ENCODE measurements at regions not wholly inside any gene's neighbourhood (a gene's known extent, or its start where the extent isn't known, plus 50 kb on each side); places are given as distances from the start of the nearest gene placed in this dataset.

DNA sequence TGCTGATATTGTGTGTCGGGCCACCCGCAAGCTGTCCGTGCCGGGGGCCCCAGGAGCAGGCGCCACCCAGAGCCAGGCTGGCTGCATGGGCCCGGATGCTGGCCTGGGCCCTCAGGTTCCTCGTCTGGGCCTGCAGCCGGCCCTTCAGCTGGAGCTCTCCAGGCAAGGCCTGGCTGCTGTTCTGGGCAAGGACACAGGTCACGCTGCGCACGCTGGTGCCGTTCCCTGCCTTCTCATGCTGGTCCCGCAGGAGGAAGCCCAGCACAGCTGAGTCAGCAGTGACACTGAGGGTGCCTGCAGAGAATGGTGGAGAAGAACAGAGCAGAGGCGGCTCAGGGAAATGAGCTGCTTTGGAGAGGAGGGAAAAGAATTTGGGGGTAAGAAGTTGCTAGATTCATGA, 79.9 kb downstream of the RMI2 start:
- no peak for ATAC-seq

DNA sequence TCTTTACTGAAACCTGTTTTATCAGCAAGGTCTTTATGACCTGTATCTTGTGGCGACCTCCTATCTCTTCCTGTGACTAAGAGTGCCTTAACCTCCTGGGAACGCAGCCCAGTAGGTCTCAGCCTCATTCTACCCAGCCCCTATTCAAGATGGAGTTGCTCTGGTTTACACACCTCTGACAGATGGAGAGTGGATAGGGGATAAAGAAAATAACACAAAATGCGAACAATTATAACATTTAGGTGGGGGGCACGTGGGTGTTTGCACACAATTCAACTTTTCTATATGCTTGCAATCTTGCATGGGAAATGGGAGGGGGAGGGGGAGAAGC, 83.3 kb downstream of the RMI2 start:
- H3K4me3 Mint-ChIP-seq: no peak overlapping the region
- H3K27ac Mint-ChIP-seq: no peak overlapping the region
- H3K9me3 Mint-ChIP-seq: peaks cover 8% of the 10 kb centered on the region

More for the DNA sequence above, 79.9 kb downstream of the RMI2 start:
- Mint-ChIP-seq H3K36me3 (no peaks in the 10 kb centered on the region), H3K4me3 (no peak overlapping the region), H3K27me3 (peaks cover 29% of the 10 kb centered on the region), H3K9me3 (no peaks in the 10 kb centered on the region), H3K27ac (no peak overlapping the region), H3K4me1 (peaks cover 16% of the 10 kb centered on the region)

DNA sequence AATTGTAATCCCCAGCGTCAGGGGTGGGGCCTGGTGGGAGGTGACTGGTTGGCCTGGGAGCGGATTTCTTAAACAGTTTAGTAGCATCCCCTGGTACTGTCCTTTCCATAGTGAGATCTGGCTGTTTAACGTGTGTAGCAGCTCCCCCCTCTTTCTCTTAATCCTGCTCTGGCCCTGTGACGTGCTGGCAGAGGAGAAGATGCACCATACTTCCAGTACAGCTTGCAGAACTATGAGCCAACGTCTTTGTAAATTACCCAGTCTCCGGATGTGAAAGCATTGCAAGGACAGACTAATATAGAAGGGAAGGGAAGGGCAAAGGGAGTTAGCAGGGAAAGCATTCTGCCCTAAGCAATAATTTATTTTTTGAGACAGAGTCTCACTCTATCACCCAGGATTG, 83.9 kb downstream of the RMI2 start:
- Mint-ChIP-seq H3K4me1 (peaks cover 2% of the 10 kb centered on the region), H3K9me3 (peaks cover 8% of the 10 kb centered on the region), H3K36me3 (no peaks in the 10 kb centered on the region), H3K27ac (no peak overlapping the region), H3K27me3 (peaks cover 7% of the 10 kb centered on the region), H3K4me3 (no peak overlapping the region)
- no peak for ATAC-seq

More for the DNA sequence above, 83.3 kb downstream of the RMI2 start:
- peaks cover 7% of the 10 kb centered on the region for H3K4me1 Mint-ChIP-seq
- peaks cover 12% of the 10 kb centered on the region for H3K27me3 Mint-ChIP-seq
- no peaks in the 10 kb centered on the region for H3K36me3 Mint-ChIP-seq
- no peak for ATAC-seq

DNA sequence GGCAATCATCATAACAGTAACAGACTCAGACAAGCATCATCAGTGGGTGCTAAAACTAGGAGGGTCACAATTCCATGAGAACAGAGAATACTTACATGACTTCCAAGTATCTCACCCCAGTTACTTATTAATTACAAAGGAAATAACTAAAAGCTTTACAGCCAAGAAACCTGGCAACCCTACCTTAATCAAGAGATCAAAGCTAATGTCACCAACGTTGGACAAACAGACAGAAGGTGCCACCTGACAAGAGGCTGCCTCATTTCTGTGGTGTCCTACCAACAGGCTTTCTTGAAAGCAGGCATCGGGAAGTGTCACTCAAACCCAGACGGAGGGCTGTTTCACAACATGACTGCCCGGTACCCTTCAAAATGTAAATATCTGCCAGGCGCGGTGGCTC, 84.6 kb downstream of the RMI2 start:
- H3K27me3 Mint-ChIP-seq: no peaks in the 10 kb centered on the region
- H3K9me3 Mint-ChIP-seq: peaks cover 8% of the 10 kb centered on the region
- no peaks in the 10 kb centered on the region for H3K4me1 Mint-ChIP-seq
- H3K36me3 Mint-ChIP-seq: no peaks in the 10 kb centered on the region
- no peak for ATAC-seq
- H3K27ac Mint-ChIP-seq: no peak overlapping the region
- no peak overlapping the region for H3K4me3 Mint-ChIP-seq

DNA sequence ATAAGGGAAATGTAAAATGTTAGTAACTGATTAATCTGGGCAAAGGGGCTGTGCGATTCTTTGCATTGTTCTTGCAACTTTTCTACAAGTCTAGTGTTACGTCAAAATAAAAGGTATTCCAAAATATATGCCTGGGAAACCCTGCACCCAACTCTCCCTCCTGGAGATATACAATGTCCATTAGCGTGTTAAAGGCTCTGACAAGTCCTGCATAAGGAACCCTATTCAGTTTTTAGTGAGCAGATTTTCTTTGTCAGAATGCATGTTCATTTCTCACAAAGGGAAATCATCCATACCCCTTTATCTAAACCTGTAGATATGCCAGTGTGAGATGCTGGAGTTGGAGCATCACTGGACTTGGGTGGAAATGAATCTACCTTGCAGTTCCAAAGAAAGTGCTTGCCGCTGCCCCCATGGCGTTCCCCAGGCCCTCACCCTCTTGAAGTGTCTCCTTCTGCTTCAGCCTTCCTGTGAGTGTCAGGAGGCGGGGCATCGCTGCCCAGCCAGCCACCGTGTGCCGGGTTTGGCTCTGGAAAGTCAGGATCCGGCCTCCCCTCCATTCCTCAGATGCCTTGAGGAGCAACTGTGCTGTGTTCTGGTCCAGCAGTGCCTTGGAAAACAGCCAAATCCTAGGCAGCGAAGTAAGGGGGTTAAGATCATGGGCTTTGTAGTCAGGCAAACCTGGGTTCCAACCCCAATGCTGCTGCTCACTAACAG, 85.5 kb downstream of the RMI2 start:
- H3K36me3 Mint-ChIP-seq: no peaks in the 10 kb centered on the region
- H3K4me1 Mint-ChIP-seq: no peaks in the 10 kb centered on the region
- H3K4me3 Mint-ChIP-seq: no peak overlapping the region
- H3K27me3 Mint-ChIP-seq: peaks cover 6% of the 10 kb centered on the region
- H3K27ac Mint-ChIP-seq: no peak overlapping the region
- peaks cover 8% of the 10 kb centered on the region for H3K9me3 Mint-ChIP-seq
- ATAC-seq: no peak

DNA sequence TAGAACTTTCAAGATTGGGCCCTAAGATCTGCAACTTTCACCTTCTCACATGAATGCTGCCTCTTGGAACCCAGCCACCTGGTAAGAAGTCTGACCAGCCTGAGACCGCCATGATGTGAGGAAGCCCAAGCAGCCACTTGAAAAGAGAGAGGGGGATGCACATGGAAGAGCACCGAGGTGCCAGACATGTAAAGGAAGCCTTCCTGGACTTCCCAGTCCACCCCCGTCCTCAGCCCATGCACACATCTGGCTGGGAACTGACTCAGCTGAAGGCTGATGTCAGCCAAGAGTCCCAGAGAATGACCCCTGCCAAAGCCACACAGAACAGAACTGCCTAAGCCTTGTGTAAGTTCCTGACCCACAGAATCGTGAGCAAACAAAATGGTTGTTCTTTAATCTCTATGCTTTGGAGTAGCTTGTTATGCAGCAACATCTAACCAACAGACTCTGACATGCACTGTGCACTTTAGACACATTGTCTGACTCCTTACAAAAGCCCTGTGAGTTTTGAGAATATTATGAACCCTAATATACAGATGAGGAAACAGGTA, 86.7 kb downstream of the RMI2 start:
- Mint-ChIP-seq H3K4me1 (no peaks in the 10 kb centered on the region), H3K9me3 (peaks cover 8% of the 10 kb centered on the region), H3K27me3 (peaks cover 19% of the 10 kb centered on the region), H3K27ac (no peak overlapping the region), H3K4me3 (no peak overlapping the region), H3K36me3 (no peaks in the 10 kb centered on the region)
- ATAC-seq: no peak

DNA sequence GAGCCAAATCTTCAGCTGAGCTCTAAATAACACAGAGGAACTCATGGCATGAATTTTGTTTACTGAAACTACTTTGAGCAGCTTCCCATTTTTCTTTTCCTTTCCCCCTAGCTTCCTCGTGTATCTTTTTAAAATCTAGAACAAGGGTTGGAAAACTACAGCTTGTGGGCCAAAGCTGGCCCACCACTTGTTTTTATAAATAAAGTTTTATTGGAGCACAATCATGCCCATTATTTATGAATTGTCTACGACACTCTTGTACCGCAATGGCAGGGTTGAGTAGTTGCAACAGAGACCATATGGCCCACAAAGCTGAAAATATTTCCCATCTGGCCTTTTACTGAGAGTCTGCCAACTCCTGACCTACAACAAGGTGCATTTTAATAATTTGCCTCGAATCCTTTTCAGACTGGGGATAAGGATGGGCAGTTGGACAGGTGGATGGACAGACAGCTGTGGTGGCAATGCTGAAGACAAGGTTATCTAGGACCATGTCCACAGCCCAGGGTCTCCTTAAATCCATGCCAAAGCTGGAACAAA, 87.7 kb downstream of the RMI2 start:
- Mint-ChIP-seq H3K9me3 (peaks cover 8% of the 10 kb centered on the region), H3K27me3 (peaks cover 19% of the 10 kb centered on the region), H3K4me1 (no peaks in the 10 kb centered on the region), H3K27ac (no peak overlapping the region), H3K36me3 (no peaks in the 10 kb centered on the region), H3K4me3 (no peak overlapping the region)
- no peak for ATAC-seq

DNA sequence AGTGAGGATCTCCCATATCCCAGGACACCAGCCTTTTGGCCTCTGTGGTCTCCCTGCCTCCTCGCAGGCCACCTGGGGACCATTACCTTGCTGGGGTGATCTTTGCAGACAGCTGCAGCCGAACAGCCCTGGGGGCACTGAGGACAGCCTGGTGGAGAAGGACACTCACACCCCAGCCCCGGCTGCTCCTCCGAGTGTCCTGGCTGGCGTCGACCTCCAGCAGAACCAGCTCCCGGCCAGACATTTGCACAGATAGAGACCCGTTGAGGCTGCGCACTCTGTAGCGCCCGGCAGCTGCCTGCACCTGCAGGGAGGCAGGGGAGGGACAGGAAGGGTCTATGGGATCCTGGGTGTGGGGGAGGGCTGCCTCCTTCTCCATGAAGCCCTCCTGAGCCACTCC, 90.3 kb downstream of the RMI2 start:
- H3K4me3 Mint-ChIP-seq: no peak overlapping the region
- no peak for ATAC-seq

DNA sequence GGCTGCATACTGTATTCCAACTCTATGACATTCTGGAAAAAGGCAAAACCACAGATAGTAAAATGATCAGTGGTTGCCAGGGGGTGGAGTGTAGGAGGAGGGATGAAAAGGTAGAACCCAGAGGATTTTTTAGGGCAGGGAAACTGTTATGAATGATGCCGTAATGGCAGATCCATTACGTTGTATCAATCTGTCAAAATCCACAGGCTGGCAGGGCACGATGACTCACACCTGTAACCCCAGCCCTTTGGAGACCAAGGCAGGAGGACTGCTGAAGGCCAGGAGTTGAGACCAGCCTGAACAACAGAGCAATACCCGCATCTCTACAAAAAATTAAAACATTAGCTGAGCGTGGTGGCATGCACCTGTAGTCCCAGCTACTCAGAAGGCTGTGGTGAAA, 91.8 kb downstream of the RMI2 start:
- H3K36me3 Mint-ChIP-seq: peaks cover 17% of the 10 kb centered on the region
- H3K27ac Mint-ChIP-seq: no peak overlapping the region
- H3K9me3 Mint-ChIP-seq: peaks cover 20% of the 10 kb centered on the region
- H3K27me3 Mint-ChIP-seq: peaks cover 19% of the 10 kb centered on the region
- no peak for ATAC-seq
- no peaks in the 10 kb centered on the region for H3K4me1 Mint-ChIP-seq
- H3K4me3 Mint-ChIP-seq: no peak overlapping the region

More for the DNA sequence above, 90.3 kb downstream of the RMI2 start:
- Mint-ChIP-seq H3K27me3 (peaks cover 19% of the 10 kb centered on the region), H3K4me1 (no peaks in the 10 kb centered on the region), H3K9me3 (peaks cover 18% of the 10 kb centered on the region), H3K27ac (no peak overlapping the region), H3K36me3 (peaks cover 5% of the 10 kb centered on the region)

DNA sequence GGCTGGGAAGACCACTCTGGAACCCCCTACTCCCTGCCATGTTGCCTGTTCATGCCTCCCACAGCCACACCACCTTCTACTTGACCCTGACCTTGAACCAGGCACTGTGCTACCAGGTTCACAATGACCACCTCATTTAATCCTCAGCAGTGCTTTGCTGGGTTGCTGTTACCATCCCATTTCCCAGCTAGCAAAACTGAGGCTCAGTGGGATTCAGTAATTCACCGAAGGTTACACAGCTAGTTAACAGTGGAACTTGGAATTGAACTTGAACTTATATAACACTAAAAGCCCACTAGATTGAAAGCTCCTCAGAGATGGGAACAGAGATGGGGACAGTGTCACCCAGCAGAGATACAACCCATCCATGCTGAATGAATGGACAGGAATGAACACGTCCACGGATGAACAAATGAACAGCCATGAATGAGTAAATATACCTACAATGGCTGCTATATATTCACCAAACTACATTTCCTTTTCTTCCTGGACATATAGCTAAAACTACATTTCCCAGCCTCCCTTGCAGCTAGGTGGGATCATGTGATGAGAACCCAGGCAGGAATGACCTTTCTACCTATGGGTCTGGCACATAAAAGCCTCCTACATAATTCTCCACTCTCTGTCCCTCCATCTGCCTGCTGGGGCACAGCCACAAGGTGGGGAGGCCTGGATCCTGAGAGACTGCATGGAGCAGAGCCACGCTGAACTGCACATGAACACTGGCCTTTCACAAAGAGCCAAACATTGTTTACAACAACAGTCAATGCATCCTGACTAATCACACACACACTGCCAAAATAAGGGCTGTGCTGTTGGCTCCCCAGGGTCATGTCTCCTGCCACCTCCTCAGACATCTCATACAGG, 94.8 kb downstream of the RMI2 start:
- Mint-ChIP-seq H3K36me3 (peaks cover 17% of the 10 kb centered on the region), H3K4me3 (no peak overlapping the region), H3K4me1 (no peaks in the 10 kb centered on the region), H3K9me3 (peaks cover 14% of the 10 kb centered on the region), H3K27ac (no peak overlapping the region), H3K27me3 (peaks cover 19% of the 10 kb centered on the region)
- ATAC-seq: no peak

DNA sequence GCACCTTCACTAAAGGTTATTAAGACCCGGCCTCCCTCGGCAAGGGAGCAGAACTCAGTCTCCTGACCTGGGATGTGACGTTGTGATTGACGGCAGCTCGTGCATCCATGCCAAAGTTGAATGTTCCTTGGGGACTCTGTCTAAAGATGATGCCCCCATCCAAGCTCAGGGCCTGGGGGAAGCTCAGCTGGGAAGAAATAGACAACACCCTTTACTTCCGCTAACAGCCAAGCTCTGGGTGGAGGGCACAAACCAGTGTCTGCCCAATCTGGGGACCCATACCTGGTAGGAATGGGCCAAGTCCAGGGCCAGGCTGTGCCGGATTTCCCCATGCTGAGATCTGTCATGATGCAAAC, 95.4 kb downstream of the RMI2 start:
- Mint-ChIP-seq H3K4me3 (no peak overlapping the region), H3K27ac (no peak overlapping the region), H3K4me1 (no peaks in the 10 kb centered on the region), H3K36me3 (peaks cover 17% of the 10 kb centered on the region), H3K27me3 (peaks cover 14% of the 10 kb centered on the region), H3K9me3 (peaks cover 14% of the 10 kb centered on the region)
- ATAC-seq: no peak

DNA sequence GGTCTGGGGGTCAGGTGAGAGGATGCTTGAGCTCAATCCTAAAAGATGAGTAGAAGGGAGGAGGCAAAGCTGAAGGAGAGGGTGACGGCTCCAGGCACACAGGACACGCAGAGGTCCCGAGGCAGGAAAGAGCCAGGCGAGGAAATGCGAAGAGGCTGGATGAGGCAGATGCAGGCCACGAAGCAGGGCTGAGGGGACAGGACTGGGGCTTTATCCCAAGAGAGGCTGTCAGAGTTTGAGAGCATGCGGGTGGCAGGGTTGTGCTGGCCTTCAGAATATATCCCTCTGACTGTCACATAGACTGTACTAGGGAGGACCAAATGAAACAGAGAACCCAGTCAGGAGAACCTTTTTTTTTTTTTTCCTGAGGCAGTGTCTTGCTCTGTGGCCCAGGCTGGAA, 100.2 kb downstream of the RMI2 start:
- Mint-ChIP-seq H3K9me3 (peaks cover 5% of the 10 kb centered on the region), H3K4me1 (no peaks in the 10 kb centered on the region), H3K4me3 (no peak overlapping the region), H3K36me3 (peaks cover 13% of the 10 kb centered on the region), H3K27ac (no peak overlapping the region), H3K27me3 (no peaks in the 10 kb centered on the region)
- ATAC-seq: no peak

DNA sequence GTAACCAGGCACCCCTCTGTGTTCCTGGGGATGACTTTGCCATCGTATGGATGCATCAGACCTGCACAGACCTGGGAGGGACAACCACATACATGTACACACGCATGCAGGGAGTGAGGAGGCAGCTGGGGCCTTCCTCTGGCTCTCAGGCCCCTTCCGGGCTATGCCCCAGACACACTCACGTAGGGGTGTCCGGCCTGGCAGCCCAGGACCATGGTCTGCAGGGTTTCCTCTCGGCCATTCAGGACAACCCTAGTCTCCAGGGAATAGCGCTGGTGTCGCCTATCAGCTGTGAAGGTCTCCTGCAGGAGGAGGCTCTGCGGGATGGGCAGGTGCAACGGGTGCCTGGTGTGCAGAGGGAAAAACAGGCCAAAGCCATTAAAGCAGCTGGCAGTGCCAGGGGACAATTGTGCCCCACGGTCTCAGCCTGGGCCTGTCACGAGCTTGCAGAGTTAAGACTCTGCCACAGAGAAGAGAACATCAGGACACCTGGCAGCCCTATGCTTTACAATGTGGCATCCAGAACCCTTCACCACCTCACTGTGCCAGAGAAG, 101.4 kb downstream of the RMI2 start:
- no peak overlapping the region for H3K27ac Mint-ChIP-seq
- H3K27me3 Mint-ChIP-seq: no peaks in the 10 kb centered on the region
- no peaks in the 10 kb centered on the region for H3K4me1 Mint-ChIP-seq
- peaks cover under 1% of the 10 kb centered on the region for H3K9me3 Mint-ChIP-seq
- H3K4me3 Mint-ChIP-seq: no peak overlapping the region
- no peak for ATAC-seq
- peaks cover 3% of the 10 kb centered on the region for H3K36me3 Mint-ChIP-seq

DNA sequence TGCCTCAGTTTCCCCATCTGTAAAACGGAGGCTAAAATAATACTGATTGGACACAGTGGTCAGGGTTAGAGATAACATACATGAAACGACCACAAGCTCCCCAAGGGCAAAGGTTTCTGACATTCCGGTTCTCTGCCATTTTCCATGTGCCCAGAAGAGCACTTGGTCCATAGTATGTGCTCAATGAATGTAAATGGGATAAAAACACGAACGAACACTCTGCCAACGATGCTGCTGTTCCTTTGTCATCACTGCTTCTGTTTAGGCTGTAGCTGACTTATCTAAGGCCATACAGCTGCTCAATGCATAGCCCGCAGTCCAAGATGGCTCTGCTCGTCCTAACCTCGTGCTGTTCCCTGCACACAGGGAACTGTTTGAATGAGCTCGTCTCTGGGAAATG, 102.0 kb downstream of the RMI2 start:
- no peaks in the 10 kb centered on the region for H3K4me1 Mint-ChIP-seq
- H3K27ac Mint-ChIP-seq: no peak overlapping the region
- H3K4me3 Mint-ChIP-seq: no peak overlapping the region
- no peaks in the 10 kb centered on the region for H3K27me3 Mint-ChIP-seq
- no peaks in the 10 kb centered on the region for H3K9me3 Mint-ChIP-seq
- no peaks in the 10 kb centered on the region for H3K36me3 Mint-ChIP-seq
- ATAC-seq: no peak

DNA sequence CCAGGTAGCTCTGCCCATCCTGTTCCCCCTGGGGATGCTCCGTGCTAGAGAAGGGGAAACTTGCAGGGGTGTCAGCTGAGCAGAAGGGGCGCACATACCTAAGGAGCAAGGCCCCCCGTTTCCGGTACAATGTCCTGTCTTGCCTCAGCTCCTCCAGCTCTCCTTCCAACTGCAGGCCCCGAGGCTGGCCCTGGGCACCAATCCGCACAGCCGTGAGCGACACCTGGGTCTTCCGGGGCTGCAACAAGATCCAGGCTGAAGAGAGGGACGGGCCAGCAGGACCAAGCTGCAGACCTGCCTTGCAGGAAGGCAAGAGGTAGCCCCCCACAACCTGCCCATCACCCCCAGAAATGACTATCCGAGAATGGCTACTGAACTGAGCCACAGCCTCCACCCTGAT, 102.6 kb downstream of the RMI2 start:
- H3K27me3 Mint-ChIP-seq: no peaks in the 10 kb centered on the region
- no peak for ATAC-seq
- no peaks in the 10 kb centered on the region for H3K36me3 Mint-ChIP-seq
- H3K27ac Mint-ChIP-seq: no peak overlapping the region
- no peaks in the 10 kb centered on the region for H3K4me1 Mint-ChIP-seq
- no peak overlapping the region for H3K4me3 Mint-ChIP-seq
- no peaks in the 10 kb centered on the region for H3K9me3 Mint-ChIP-seq
